K562 (cell line): ENCODE measurements at regions not wholly inside any gene's neighbourhood (a gene's known extent, or its start where the extent isn't known, plus 50 kb on each side); places are given as distances from the start of the nearest gene placed in this dataset.
"Not testable (repeated sequence)": the region's sequence is repeated elsewhere in the genome, so short reads cannot be mapped to it uniquely, and the experiment has no call there.

Experiments used
- CBX3 ChIP-seq, 2 experiments: IDR thresholded peaks; 1 replicate in 1 of 2; 2 replicates in 1 of 2; pipeline ENCODE4 v1.6.1; 2012; ENCODE audit warnings: inconsistent platforms in 2 of 2, low read length in 2 of 2, borderline replicate concordance in 1 of 2, control low read depth in 1 of 2
- CEBPG ChIP-seq, 3 experiments: fragments of 200-800 bp in 1 of 3; sonication (Bioruptor generic) in 1 of 3; sonication (generic) in 1 of 3; formaldehyde crosslinking in 1 of 3; IDR thresholded peaks in 2 of 3; conservative IDR thresholded peaks in 1 of 3; 2 replicates each; pipeline versions ENCODE4 v1.6.1 to v1.8.0; 2016 to 2022; ENCODE audit warnings: missing compliant biosample characterization in 2 of 3, missing genetic modification characterization in 2 of 3, mild to moderate bottlenecking in 1 of 3, missing genetic modification reagents in 1 of 3
- CHD2 ChIP-seq: IDR thresholded peaks from 2 replicates; pipeline ENCODE4 v1.6.1; 2011; ENCODE audit warnings: low read depth, low read length
- E2F1 ChIP-seq: sonication (generic); formaldehyde crosslinking; IDR thresholded peaks from 2 replicates; pipeline ENCODE4 v1.8.1; 2023; ENCODE audit warnings: mild to moderate bottlenecking, missing genetic modification reagents, moderate library complexity
- PBX2 ChIP-seq, 2 experiments: IDR thresholded peaks in 1 of 2; conservative IDR thresholded peaks in 1 of 2; 2 replicates each; pipeline ENCODE4 v1.6.1; 2016; ENCODE audit warnings: low read depth in 2 of 2, mild to moderate bottlenecking in 1 of 2, missing compliant biosample characterization in 1 of 2, missing genetic modification characterization in 1 of 2, moderate library complexity in 1 of 2
- RCOR1 ChIP-seq, 2 experiments: IDR thresholded peaks; 2 replicates each; pipeline ENCODE4 v1.6.1; 2012; ENCODE audit warnings: low read depth in 2 of 2, low read length in 2 of 2, borderline replicate concordance in 1 of 2, improper control_type of control experiment in 1 of 2
- REST ChIP-seq, 2 experiments: fragments of 450-650 bp; formaldehyde crosslinking in 1 of 2; IDR thresholded peaks; 2 replicates each; pipeline versions ENCODE4 v1.4.0 to v1.6.1; 2014 to 2020; ENCODE audit warnings: mild to moderate bottlenecking in 2 of 2, borderline replicate concordance in 1 of 2, low read depth in 1 of 2
- SMAD1 ChIP-seq: fragments of 150-350 bp; IDR thresholded peaks from 2 replicates; pipeline ENCODE4 v1.6.1; 2014; ENCODE audit warnings: low read length, low read depth; ENCODE audit not compliant: partially characterized antibody
- THRAP3 ChIP-seq: fragments of 450-650 bp; IDR thresholded peaks from 2 replicates; pipeline ENCODE4 v1.6.1; 2016; ENCODE audit warnings: mild to moderate bottlenecking, inconsistent platforms, borderline replicate concordance
- USF2 ChIP-seq: sonication (generic); formaldehyde crosslinking; IDR thresholded peaks from 2 replicates; pipeline ENCODE4 v1.5.0; 2020; ENCODE audit warnings: missing genetic modification reagents
- ZNF12 ChIP-seq: sonication (generic); formaldehyde crosslinking; IDR thresholded peaks from 2 replicates; pipeline ENCODE4 v1.4.0; 2020; ENCODE audit warnings: mild to moderate bottlenecking, missing genetic modification reagents
- ZNF785 ChIP-seq: fragments of 250-450 bp; sonication (Bioruptor Pico); IDR thresholded peaks from 2 replicates; pipeline ENCODE4 v1.4.0; 2020; ENCODE audit warnings: mild to moderate bottlenecking

GRCh38 chr6:58038213-58038612, 720.8 kb downstream of the PRIM2 start:
- TF ChIP-seq E2F1 (CRISPR knock-in tag); RCOR1 (IDR thresholded peaks at IDR 0.05; ENCODE audit: borderline replicate concordance in 1 of 2, low read depth in 2 of 2, low read length in 2 of 2); REST (IDR thresholded peaks at IDR 0.05; ENCODE audit: borderline replicate concordance); REST (CRISPR knock-in tag; IDR thresholded peaks at IDR 0.05; ENCODE audit: low read depth); PBX2 (CRISPR knock-in tag; IDR thresholded peaks at IDR 0.05; ENCODE audit: low read depth); PBX2 (tag; conservative IDR thresholded peaks at IDR 0.05; ENCODE audit: low read depth); CBX3 (IDR thresholded peaks at IDR 0.05; ENCODE audit: borderline replicate concordance in 1 of 2, low read length in 2 of 2); USF2 (CRISPR knock-in tag); ZNF785 (CRISPR knock-in tag); ZNF12 (CRISPR knock-in tag); CEBPG (CRISPR knock-in tag; IDR thresholded peaks at IDR 0.05); CEBPG (tag; conservative IDR thresholded peaks at IDR 0.05 in 1 of 2, IDR thresholded peaks at IDR 0.05 in 1 of 2); SMAD1; THRAP3: not testable (repeated sequence)
- TF ChIP-seq CHD2: peak; percentile 60; the same call in 1 of the 2 replicates
